ENCODE measurements at regions not wholly inside any gene's neighbourhood (a gene's known extent, or its start where the extent isn't known, plus 50 kb on each side); places are given as distances from the start of the nearest gene placed in this dataset.

DNA sequence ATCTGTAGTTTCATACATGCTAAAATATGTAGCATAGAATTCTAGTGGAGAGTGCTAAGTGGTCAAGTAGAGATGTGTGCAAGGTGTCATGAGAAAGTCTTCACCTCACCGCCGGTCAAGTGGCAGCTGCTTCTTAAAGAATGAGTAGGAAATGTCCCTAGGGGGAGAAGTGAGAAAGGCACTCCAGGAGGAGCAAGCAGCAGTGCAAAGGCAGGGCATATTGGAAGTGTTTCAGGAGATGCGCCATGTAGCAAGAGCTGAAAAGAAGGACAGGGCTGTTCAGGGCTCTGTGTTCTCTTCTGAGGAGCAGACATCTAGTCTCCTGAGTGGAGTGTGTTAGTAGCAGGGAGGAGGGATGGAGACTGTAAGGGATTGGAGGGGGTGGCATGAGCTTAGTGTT lies 312.4 kb upstream of the SEMA6D start:
- Mint-ChIP-seq H3K9me3 (peaks cover 0 to 33% (median 1%) of the 10 kb centered on the region in 5 donors), H3K27ac (no peak overlapping the region), H3K4me1 (no peaks in the 10 kb centered on the region), H3K36me3 (no peaks in the 10 kb centered on the region), H3K27me3 (no peaks in the 10 kb centered on the region), H3K4me3 (no peak overlapping the region)
- no peak overlapping the region for H3K4me3 ChIP-seq (ENCODE audit: low read length)
- no peak overlapping the region for H3K27ac ChIP-seq (ENCODE audit: low read depth, low read length)
- H3K4me1 ChIP-seq (ENCODE audit: insufficient read depth, low read length): no peaks in the 10 kb centered on the region
- ChIA-PET CTCF (no interaction called here), POLR2A (no interaction called here)
- no peaks in the 10 kb centered on the region for H3K27me3 ChIP-seq (ENCODE audit: insufficient read depth, low read length, poor library complexity, severe bottlenecking)
- DNase-seq: no peak
- no peaks in the 10 kb centered on the region for H3K9me3 ChIP-seq (ENCODE audit: low read length)
- H3K36me3 ChIP-seq (ENCODE audit: insufficient read depth, low read length): no peaks in the 10 kb centered on the region

DNA sequence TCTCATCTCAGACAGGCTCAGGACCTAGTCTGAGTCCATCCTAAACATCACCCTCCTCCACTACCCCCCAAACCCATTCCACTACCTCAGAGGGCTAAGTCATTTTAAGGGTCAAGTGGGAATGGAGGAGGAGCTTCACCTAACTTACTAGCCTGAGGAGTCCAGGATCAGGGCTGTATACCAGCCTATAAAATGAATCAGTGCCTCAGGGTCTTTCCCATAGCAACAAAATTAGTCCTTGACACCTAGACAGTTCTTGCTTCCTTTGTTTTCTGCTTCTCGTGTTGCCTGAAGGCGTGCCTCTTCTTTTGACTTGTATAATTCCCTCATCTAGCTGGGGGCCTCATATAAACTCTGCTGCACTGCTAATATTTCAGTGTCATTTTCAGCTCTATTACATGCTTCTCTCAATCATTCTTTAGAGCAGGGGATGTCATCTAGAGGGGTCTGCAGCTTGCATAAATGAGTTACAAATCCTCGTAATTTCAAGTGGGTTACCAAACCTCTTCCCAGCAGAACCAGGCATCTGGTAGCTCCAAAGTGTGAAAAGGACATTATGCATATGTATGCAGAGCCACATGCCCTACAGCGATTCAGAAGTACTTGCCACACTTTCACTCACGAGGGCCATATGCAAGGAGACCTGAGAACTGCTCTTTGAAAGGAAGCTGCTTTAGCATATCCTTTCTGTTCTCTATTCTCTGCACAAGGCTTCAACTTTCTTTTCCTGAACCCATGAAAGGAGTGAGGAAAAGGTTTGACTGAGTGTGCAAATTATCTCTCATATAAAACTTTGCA lies 311.7 kb upstream of the SEMA6D start:
- Mint-ChIP-seq H3K27ac (no peak overlapping the region), H3K27me3 (no peaks in the 10 kb centered on the region), H3K4me3 (no peak overlapping the region), H3K36me3 (no peaks in the 10 kb centered on the region), H3K9me3 (peaks cover 0 to 33% (median 1%) of the 10 kb centered on the region in 5 donors), H3K4me1 (no peaks in the 10 kb centered on the region)
- Histone ChIP-seq H3K27ac (ENCODE audit: low read depth, low read length) (no peak overlapping the region), H3K9me3 (ENCODE audit: low read length) (no peaks in the 10 kb centered on the region), H3K4me3 (ENCODE audit: low read length) (no peak overlapping the region), H3K4me1 (ENCODE audit: insufficient read depth, low read length) (no peaks in the 10 kb centered on the region), H3K27me3 (ENCODE audit: insufficient read depth, low read length, poor library complexity, severe bottlenecking) (no peaks in the 10 kb centered on the region), H3K36me3 (ENCODE audit: insufficient read depth, low read length) (no peaks in the 10 kb centered on the region)
- ChIA-PET POLR2A (no interaction called here), CTCF (no interaction called here)
- DNase-seq: no peak

DNA sequence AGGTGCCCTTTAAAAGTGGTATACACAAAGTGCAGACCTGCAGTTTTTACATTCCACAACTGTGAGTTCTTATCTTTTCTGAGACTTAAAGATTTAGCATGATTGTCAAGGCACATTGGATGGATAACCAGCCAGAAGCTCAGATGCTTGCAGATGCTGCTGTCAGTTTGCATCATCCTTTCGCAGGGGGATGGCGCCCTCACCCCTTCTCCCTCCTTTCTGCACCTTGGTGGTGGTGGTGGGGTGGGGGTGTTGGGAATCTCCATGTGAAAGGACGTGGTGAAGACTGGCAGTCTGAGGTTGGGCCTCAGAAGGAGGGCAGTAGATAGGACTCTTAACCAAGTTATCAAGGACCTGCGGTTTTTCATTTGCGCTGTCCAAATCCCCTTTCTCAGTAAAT lies 309.6 kb upstream of the SEMA6D start:
- ChIA-PET CTCF (no interaction called here), POLR2A (no interaction called here)
- H3K27me3 ChIP-seq (ENCODE audit: insufficient read depth, low read length, poor library complexity, severe bottlenecking): no peaks in the 10 kb centered on the region
- Mint-ChIP-seq H3K27ac (no peak overlapping the region), H3K9me3 (peaks cover 0 to 25% (median 1%) of the 10 kb centered on the region in 5 donors), H3K4me1 (no peaks in the 10 kb centered on the region), H3K36me3 (no peaks in the 10 kb centered on the region), H3K4me3 (no peak overlapping the region), H3K27me3 (no peaks in the 10 kb centered on the region)
- DNase-seq: no peak
- no peak overlapping the region for H3K4me3 ChIP-seq (ENCODE audit: low read length)
- no peaks in the 10 kb centered on the region for H3K36me3 ChIP-seq (ENCODE audit: insufficient read depth, low read length)
- H3K4me1 ChIP-seq (ENCODE audit: insufficient read depth, low read length): no peaks in the 10 kb centered on the region
- no peak overlapping the region for H3K27ac ChIP-seq (ENCODE audit: low read depth, low read length)
- no peaks in the 10 kb centered on the region for H3K9me3 ChIP-seq (ENCODE audit: low read length)

DNA sequence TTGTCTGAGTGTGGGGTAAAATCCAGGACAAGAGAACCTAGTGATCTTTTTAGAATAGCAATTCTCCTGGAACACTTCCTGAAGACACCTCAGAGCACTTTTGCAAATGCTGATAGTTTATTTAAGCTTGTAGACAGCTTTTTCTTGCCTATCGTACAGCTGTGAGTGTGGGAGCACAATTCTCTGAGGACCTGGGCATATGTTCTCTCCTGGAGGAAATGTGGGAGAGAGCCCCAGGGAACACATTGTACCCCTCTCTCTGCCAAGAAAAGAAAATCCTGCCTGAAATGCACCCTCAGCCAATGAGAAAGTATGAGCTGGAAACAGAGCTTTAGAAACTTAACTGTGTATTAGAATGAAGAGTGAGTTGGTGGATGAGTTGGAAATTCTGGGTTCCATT lies 308.3 kb upstream of the SEMA6D start:
- POLR2A ChIA-PET: no interaction called here
- peaks cover 0 to 17% (median 1%) of the 10 kb centered on the region in 5 donors for H3K9me3 Mint-ChIP-seq
- no peaks in the 10 kb centered on the region for H3K36me3 Mint-ChIP-seq
- no peaks in the 10 kb centered on the region for H3K4me1 ChIP-seq (ENCODE audit: insufficient read depth, low read length)
- no peak overlapping the region for H3K4me3 ChIP-seq (ENCODE audit: low read length)
- no peaks in the 10 kb centered on the region for H3K36me3 ChIP-seq (ENCODE audit: insufficient read depth, low read length)
- CTCF ChIA-PET: no interaction called here
- no peaks in the 10 kb centered on the region for H3K27me3 ChIP-seq (ENCODE audit: insufficient read depth, low read length, poor library complexity, severe bottlenecking)
- no peaks in the 10 kb centered on the region for H3K27me3 Mint-ChIP-seq
- H3K27ac ChIP-seq (ENCODE audit: low read depth, low read length): no peak overlapping the region
- H3K4me3 Mint-ChIP-seq: no peak overlapping the region
- no peaks in the 10 kb centered on the region for H3K9me3 ChIP-seq (ENCODE audit: low read length)
- peak overlapping the region in 1 of 8 donors; percentile 66 for H3K27ac Mint-ChIP-seq
- no peaks in the 10 kb centered on the region for H3K4me1 Mint-ChIP-seq
- DNase-seq: no peak

DNA sequence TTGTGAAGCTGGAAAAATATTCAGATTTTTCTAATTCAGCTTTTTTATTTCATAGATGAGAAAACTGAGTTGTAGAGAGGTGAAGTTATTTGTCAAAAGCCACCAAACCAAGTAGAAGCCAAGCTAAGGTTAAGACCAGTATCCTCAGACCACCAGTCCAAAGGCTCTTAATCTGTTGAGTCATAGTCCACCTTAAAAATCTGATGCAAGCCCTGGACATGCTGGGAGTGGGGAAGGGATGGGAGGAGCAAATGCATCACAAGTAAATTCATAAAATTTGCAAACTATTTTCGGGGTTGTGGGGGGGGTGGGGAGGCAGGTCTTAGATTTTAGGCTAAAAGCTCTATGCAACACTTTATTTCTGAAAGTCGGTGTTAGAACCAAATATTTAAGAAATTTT lies 307.7 kb upstream of the SEMA6D start:
- POLR2A ChIA-PET: no interaction called here

DNA sequence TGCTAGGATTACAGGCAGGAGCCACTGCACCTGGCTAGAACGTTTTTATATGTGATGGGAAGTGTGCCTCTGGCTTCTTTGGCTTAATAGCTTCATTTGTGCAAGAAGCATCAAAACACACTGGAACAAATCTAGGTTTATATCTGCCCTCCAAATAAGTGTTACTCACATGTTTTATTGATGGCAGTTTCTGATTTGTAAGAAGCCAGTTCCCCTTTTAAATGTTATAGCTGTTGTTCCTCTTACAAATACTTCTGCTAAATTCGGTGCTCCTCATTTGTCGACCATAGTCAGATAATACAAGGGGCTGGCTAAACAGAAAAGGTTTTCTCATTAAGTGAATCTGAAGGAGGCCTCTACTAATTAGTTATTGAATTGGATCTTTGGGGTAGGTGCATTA lies 307.1 kb upstream of the SEMA6D start:
- no peak overlapping the region for H3K4me3 ChIP-seq (ENCODE audit: low read length)
- no peak for DNase-seq
- CTCF ChIA-PET: no interaction called here
- H3K36me3 ChIP-seq (ENCODE audit: insufficient read depth, low read length): no peaks in the 10 kb centered on the region
- H3K27ac ChIP-seq (ENCODE audit: low read depth, low read length): no peak overlapping the region
- no peaks in the 10 kb centered on the region for H3K9me3 ChIP-seq (ENCODE audit: low read length)
- H3K27me3 ChIP-seq (ENCODE audit: insufficient read depth, low read length, poor library complexity, severe bottlenecking): no peaks in the 10 kb centered on the region
- Mint-ChIP-seq H3K4me3 (no peak overlapping the region), H3K4me1 (no peaks in the 10 kb centered on the region), H3K27ac (no peak overlapping the region), H3K9me3 (peaks cover 0 to 16% (median 1%) of the 10 kb centered on the region in 5 donors), H3K36me3 (no peaks in the 10 kb centered on the region), H3K27me3 (no peaks in the 10 kb centered on the region)
- POLR2A ChIA-PET: no interaction called here
- no peaks in the 10 kb centered on the region for H3K4me1 ChIP-seq (ENCODE audit: insufficient read depth, low read length)

More for the DNA sequence above, 307.7 kb upstream of the SEMA6D start:
- Histone ChIP-seq H3K27ac (ENCODE audit: low read depth, low read length) (no peak overlapping the region), H3K27me3 (ENCODE audit: insufficient read depth, low read length, poor library complexity, severe bottlenecking) (no peaks in the 10 kb centered on the region), H3K9me3 (ENCODE audit: low read length) (no peaks in the 10 kb centered on the region), H3K36me3 (ENCODE audit: insufficient read depth, low read length) (no peaks in the 10 kb centered on the region), H3K4me3 (ENCODE audit: low read length) (no peak overlapping the region), H3K4me1 (ENCODE audit: insufficient read depth, low read length) (no peaks in the 10 kb centered on the region)
- no peaks in the 10 kb centered on the region for H3K4me1 Mint-ChIP-seq
- H3K27ac Mint-ChIP-seq: no peak overlapping the region
- no peaks in the 10 kb centered on the region for H3K27me3 Mint-ChIP-seq
- no peak for DNase-seq
- CTCF ChIA-PET: no interaction called here
- H3K9me3 Mint-ChIP-seq: peaks cover 0 to 17% (median 1%) of the 10 kb centered on the region in 5 donors
- H3K4me3 Mint-ChIP-seq: no peak overlapping the region
- H3K36me3 Mint-ChIP-seq: no peaks in the 10 kb centered on the region

DNA sequence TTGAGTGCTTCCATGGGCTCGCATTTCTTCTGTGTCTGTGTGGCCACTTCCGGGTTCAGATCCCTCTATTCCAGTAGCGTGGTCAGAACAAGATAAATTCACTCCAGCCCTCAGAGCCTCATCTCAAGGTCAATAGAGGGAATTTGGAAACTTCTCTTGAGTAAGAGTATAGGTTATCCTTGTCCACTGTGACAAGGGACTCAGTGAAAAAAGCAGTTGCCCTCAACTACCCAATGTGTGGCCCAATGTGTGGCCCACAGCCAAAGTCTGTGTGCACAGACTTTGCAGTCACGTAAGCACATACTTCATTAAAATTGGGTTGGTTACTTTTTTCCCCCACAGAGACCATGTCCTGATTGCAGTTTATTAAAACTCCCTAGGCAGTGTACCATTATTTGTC lies 305.6 kb upstream of the SEMA6D start:
- H3K27ac Mint-ChIP-seq: no peak overlapping the region
- no peaks in the 10 kb centered on the region for H3K9me3 ChIP-seq (ENCODE audit: low read length)
- POLR2A ChIA-PET: no interaction called here
- no peaks in the 10 kb centered on the region for H3K4me1 ChIP-seq (ENCODE audit: insufficient read depth, low read length)
- CTCF ChIA-PET: no interaction called here
- H3K27me3 ChIP-seq (ENCODE audit: insufficient read depth, low read length, poor library complexity, severe bottlenecking): no peaks in the 10 kb centered on the region
- H3K4me1 Mint-ChIP-seq: no peaks in the 10 kb centered on the region
- no peaks in the 10 kb centered on the region for H3K36me3 ChIP-seq (ENCODE audit: insufficient read depth, low read length)
- H3K9me3 Mint-ChIP-seq: peaks cover 0 to 8% (median 0%) of the 10 kb centered on the region in 5 donors
- no peak for DNase-seq
- no peak overlapping the region for H3K27ac ChIP-seq (ENCODE audit: low read depth, low read length)
- H3K4me3 ChIP-seq (ENCODE audit: low read length): no peak overlapping the region
- H3K27me3 Mint-ChIP-seq: no peaks in the 10 kb centered on the region
- H3K4me3 Mint-ChIP-seq: no peak overlapping the region
- no peaks in the 10 kb centered on the region for H3K36me3 Mint-ChIP-seq

DNA sequence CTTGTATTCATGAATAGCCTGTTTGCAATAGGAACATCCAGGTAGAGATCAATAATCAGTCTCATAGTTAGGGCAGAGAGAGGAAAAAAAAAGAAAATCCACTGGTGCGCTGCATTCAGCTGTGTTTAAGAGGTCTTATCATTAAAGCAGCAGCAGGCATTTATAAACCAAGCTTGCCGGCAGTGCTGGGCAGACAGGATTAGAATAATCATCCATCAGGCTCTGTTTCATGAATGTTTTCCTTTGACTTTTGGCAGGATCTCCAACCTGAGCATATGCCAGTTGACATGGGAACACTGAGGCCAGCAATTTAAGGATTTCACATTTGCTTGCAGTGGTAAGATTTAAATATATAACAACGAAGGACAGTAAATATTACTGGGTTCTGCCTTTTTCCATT lies 305.2 kb upstream of the SEMA6D start:
- H3K4me3 ChIP-seq (ENCODE audit: low read length): no peak overlapping the region
- ChIA-PET POLR2A (no interaction called here), CTCF (no interaction called here)
- H3K4me1 ChIP-seq (ENCODE audit: insufficient read depth, low read length): no peaks in the 10 kb centered on the region
- no peaks in the 10 kb centered on the region for H3K27me3 ChIP-seq (ENCODE audit: insufficient read depth, low read length, poor library complexity, severe bottlenecking)
- H3K27ac ChIP-seq (ENCODE audit: low read depth, low read length): no peak overlapping the region
- no peaks in the 10 kb centered on the region for H3K27me3 Mint-ChIP-seq
- H3K27ac Mint-ChIP-seq: no peak overlapping the region
- DNase-seq: no peak
- H3K4me3 Mint-ChIP-seq: no peak overlapping the region
- peaks cover 0 to 4% (median 0%) of the 10 kb centered on the region in 5 donors for H3K9me3 Mint-ChIP-seq
- H3K9me3 ChIP-seq (ENCODE audit: low read length): no peaks in the 10 kb centered on the region
- H3K4me1 Mint-ChIP-seq: no peaks in the 10 kb centered on the region
- no peaks in the 10 kb centered on the region for H3K36me3 Mint-ChIP-seq
- H3K36me3 ChIP-seq (ENCODE audit: insufficient read depth, low read length): no peaks in the 10 kb centered on the region

All from CD8-positive, alpha-beta memory T cell (primary cell).